Smooth muscle cell (in vitro differentiated cells): ENCODE measurements at regions not wholly inside any gene's neighbourhood (a gene's known extent, or its start where the extent isn't known, plus 50 kb on each side); places are given as distances from the start of the nearest gene placed in this dataset.
"Not testable (repeated sequence)": the region's sequence is repeated elsewhere in the genome, so short reads cannot be mapped to it uniquely, and the experiment has no call there.

Experiments
- DNase-seq: peaks from one replicate; lab custom pipeline; 2025; ENCODE audit not compliant: unreplicated experiment; lab: John Stamatoyannopoulos, UW
- H2AFZ ChIP-seq: fragments of 200-600 bp; sonication (generic); 2 replicates; pipeline ENCODE4 v1.6.0; 2016; ENCODE audit warnings: antibody characterized with exemption, low read depth, mild to moderate bottlenecking
- H3F3A ChIP-seq: fragments of 200-600 bp; sonication (generic); 2 replicates; pipeline ENCODE4 v1.6.0; 2017; ENCODE audit warnings: antibody characterized with exemption, low read depth
- H3K27ac ChIP-seq: fragments of 200-600 bp; sonication (generic); 2 replicates; pipeline ENCODE4 v1.5.1; 2016; ENCODE audit warnings: low read depth, mild to moderate bottlenecking
- H3K27me3 ChIP-seq: fragments of 200-600 bp; sonication (generic); 2 replicates; pipeline ENCODE4 v1.6.1; 2016; ENCODE audit warnings: low read depth, mild to moderate bottlenecking
- H3K36me3 ChIP-seq: fragments of 200-600 bp; sonication (generic); 2 replicates; pipeline ENCODE4 v1.5.1; 2016; ENCODE audit warnings: low read depth
- H3K4me1 ChIP-seq: fragments of 200-600 bp; sonication (generic); 2 replicates; pipeline ENCODE4 v1.5.1; 2016; ENCODE audit warnings: low read depth
- H3K4me2 ChIP-seq: fragments of 200-600 bp; sonication (generic); 2 replicates; pipeline ENCODE4 v1.6.0; 2016; ENCODE audit warnings: mild to moderate bottlenecking
- H3K4me3 ChIP-seq: fragments of 200-600 bp; sonication (generic); 2 replicates; pipeline ENCODE4 v1.5.1; 2016; ENCODE audit warnings: mild to moderate bottlenecking
- H3K79me2 ChIP-seq: fragments of 200-600 bp; sonication (generic); 2 replicates; pipeline ENCODE4 v1.6.0; 2016; ENCODE audit warnings: low read depth, mild to moderate bottlenecking
- H3K9ac ChIP-seq: fragments of 200-600 bp; sonication (generic); 2 replicates; pipeline ENCODE4 v1.6.0; 2016; ENCODE audit warnings: low read depth
- H3K9me3 ChIP-seq: fragments of 200-600 bp; sonication (generic); replicated peaks from 2 replicates; pipeline ENCODE4 v1.5.1; 2016; ENCODE audit warnings: low read depth
- H4K20me1 ChIP-seq: fragments of 200-600 bp; sonication (generic); 2 replicates; pipeline ENCODE4 v1.6.0; 2016; ENCODE audit warnings: low read depth
- CTCF ChIP-seq: fragments of 200-600 bp; sonication (generic); IDR thresholded peaks from 2 replicates; pipeline ENCODE4 v1.5.1; 2017; ENCODE audit warnings: borderline replicate concordance, mild to moderate bottlenecking, antibody characterized with exemption; ENCODE audit not compliant: insufficient read depth, poor library complexity, severe bottlenecking
- WGBS: methylation state at CpG from one replicate; pipeline ENCODE4 v1.1.7; 2016; ENCODE audit warnings: low lambda C conversion rate; 5-methylcytosine and 5-hydroxymethylcytosine counted together

- WGBS = 92% methylated on average over 1 of the region's 1 CpG
- no peaks in the 10 kb centered on the region for H3K36me3 ChIP-seq
- no peak overlapping the region for H3K9ac ChIP-seq
- H3K4me2 ChIP-seq = no peak overlapping the region
- H3K4me3 ChIP-seq = no peak overlapping the region
- DNase-seq = no peak
- no peaks in the 10 kb centered on the region for H3K79me2 ChIP-seq
- TF ChIP-seq CTCF = no peak
- H3K9me3 ChIP-seq = no peaks in the 10 kb centered on the region
- no peaks in the 10 kb centered on the region for H3K4me1 ChIP-seq
- H2AFZ ChIP-seq = no peak overlapping the region
- H4K20me1 ChIP-seq = no peaks in the 10 kb centered on the region
- H3F3A ChIP-seq = no peaks in the 10 kb centered on the region
- no peaks in the 10 kb centered on the region for H3K27me3 ChIP-seq
- no peak overlapping the region for H3K27ac ChIP-seq
Measured at GRCh38 chr7:156568258-156568657, 72.3 kb upstream of the RNF32 start.

GRCh38 chr7:156566812-156567549 lies 73.6 kb upstream of the RNF32 start:
- Histone ChIP-seq H3K27ac (no peak overlapping the region), H3K9ac (no peak overlapping the region), H3K27me3 (no peaks in the 10 kb centered on the region), H4K20me1 (no peaks in the 10 kb centered on the region), H3K4me2 (no peak overlapping the region), H3K9me3 (no peaks in the 10 kb centered on the region), H3K79me2 (no peaks in the 10 kb centered on the region), H3F3A (no peaks in the 10 kb centered on the region), H3K4me1 (no peaks in the 10 kb centered on the region), H3K36me3 (no peaks in the 10 kb centered on the region), H2AFZ (no peak overlapping the region), H3K4me3 (no peak overlapping the region)
- no peak for DNase-seq
- TF ChIP-seq CTCF = no peak
- 90% methylated on average over 8 of the region's 8 CpGs for WGBS

- not testable (repeated sequence) for H3K27ac ChIP-seq, H3F3A ChIP-seq, H3K27me3 ChIP-seq, H3K9ac ChIP-seq, H3K36me3 ChIP-seq, H2AFZ ChIP-seq, H3K4me1 ChIP-seq, H4K20me1 ChIP-seq, DNase-seq, H3K4me2 ChIP-seq, H3K4me3 ChIP-seq, H3K9me3 ChIP-seq, H3K79me2 ChIP-seq
- 83% methylated on average over 1 of the region's 1 CpG for WGBS
Measured at GRCh38 chr7:156565002-156565401, 75.6 kb upstream of the RNF32 start.

GRCh38 chr7:156560696-156561095 lies 79.9 kb upstream of the RNF32 start:
- Histone ChIP-seq H3K36me3 (no peaks in the 10 kb centered on the region), H3K4me1 (no peaks in the 10 kb centered on the region), H3K4me2 (no peak overlapping the region), H3K27me3 (no peaks in the 10 kb centered on the region), H3K79me2 (no peaks in the 10 kb centered on the region), H3K27ac (no peak overlapping the region), H4K20me1 (no peaks in the 10 kb centered on the region), H3K9me3 (no peaks in the 10 kb centered on the region), H3K4me3 (no peak overlapping the region), H3K9ac (no peak overlapping the region), H3F3A (no peaks in the 10 kb centered on the region), H2AFZ (no peak overlapping the region)
- 42% methylated on average over 6 of the region's 6 CpGs for WGBS
- DNase-seq = no peak
- no peak for TF ChIP-seq CTCF
